ENCODE measurements at regions not wholly inside any gene's neighbourhood (a gene's known extent, or its start where the extent isn't known, plus 50 kb on each side); places are given as distances from the start of the nearest gene placed in this dataset.

DNA sequence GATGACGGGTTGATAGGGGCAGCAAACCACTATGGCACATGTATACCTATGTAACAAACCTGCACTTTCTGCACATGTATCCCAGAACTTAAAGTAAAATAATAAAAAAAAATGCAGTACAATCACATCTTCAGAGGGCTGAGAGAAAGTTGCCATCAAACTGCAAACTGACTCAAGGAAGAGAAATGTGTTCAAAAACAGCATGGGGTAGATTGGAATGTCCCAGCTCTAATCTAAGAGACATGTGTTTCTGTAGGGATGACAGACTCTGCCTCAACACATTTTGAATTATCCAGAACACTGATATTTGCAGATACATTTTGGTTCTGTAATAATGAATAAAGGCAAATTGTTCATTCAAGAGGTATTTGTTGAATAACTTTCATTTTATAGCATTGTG lies 171.2 kb upstream of the RUNX1 start:
- TF ChIP-seq GATA2 (IDR thresholded peaks at IDR 0.05; ENCODE audit: low read depth, low read length) (no peak), GATA3 (IDR thresholded peaks at IDR 0.05; ENCODE audit: low read depth, low read length) (no peak)

All from SH-SY5Y (cell line).